ENCODE measurements at regions not wholly inside any gene's neighbourhood (a gene's known extent, or its start where the extent isn't known, plus 50 kb on each side); places are given as distances from the start of the nearest gene placed in this dataset.

GRCh38 chr4:183807420-183808096 is 97.5 kb upstream of the STOX2 start:
- no peak for TF ChIP-seq CTCF (IDR thresholded peaks at IDR 0.05)
- no peak for TF ChIP-seq POLR2AphosphoS5 (IDR thresholded peaks at IDR 0.05; ENCODE audit: insufficient read depth in 1 of 2, low read depth in 1 of 2)
- TF ChIP-seq POLR2A (IDR thresholded peaks at IDR 0.05), result no peak

All from vagina (tissue), 2 donors.